ENCODE measurements at regions not wholly inside any gene's neighbourhood (a gene's known extent, or its start where the extent isn't known, plus 50 kb on each side); places are given as distances from the start of the nearest gene placed in this dataset.

DNA sequence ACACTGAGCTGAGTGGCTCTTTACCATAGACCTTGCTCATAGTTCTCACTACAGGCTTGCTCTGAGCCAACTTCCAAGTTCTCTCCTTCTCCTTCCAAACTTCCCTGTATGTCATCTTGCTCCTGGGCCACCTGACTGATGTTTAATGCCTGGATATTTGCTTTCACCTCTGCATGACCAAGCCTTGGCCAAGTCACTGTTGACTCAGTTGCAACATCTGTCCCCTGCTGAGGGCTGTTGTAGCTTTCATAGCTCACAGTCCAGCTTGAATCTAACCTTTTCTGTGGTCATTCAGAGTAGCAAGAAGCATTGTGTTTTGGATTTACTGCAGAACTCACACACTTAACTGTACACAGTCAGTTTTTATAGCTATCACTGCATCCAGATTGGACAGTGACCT, 171.8 kb upstream of the ROPN1 start:
- H3K36me3 ChIP-seq (ENCODE audit: insufficient read depth, low read length) = no peaks in the 10 kb centered on the region
- no peak overlapping the region for H3K9ac ChIP-seq (ENCODE audit: low read depth, low read length, poor library complexity, severe bottlenecking)
- no peaks in the 10 kb centered on the region for H3K9me3 ChIP-seq (ENCODE audit: insufficient read depth, low read depth, low read length)
- H3K9me2 ChIP-seq (replicated peaks; ENCODE audit: low read depth, low read length) = no peaks in the 10 kb centered on the region
- no peak overlapping the region for H3K4me2 ChIP-seq (ENCODE audit: low read depth, low read length, poor library complexity, severe bottlenecking)
- no peak overlapping the region for H2AFZ ChIP-seq (ENCODE audit: low read length)
- no peaks in the 10 kb centered on the region for H3F3A ChIP-seq (ENCODE audit: low read depth)
- no peak overlapping the region for H3K4me3 ChIP-seq (ENCODE audit: low read length, poor library complexity, severe bottlenecking)
- no peaks in the 10 kb centered on the region for H3K27me3 ChIP-seq (ENCODE audit: insufficient read depth, low read length, poor library complexity, severe bottlenecking)
- peaks cover 26% of the 10 kb centered on the region for H3K4me1 ChIP-seq (ENCODE audit: insufficient read depth, low read length, poor library complexity, severe bottlenecking)
- no peaks in the 10 kb centered on the region for H3K79me2 ChIP-seq (ENCODE audit: insufficient read depth, low read length)
- H4K20me1 ChIP-seq (ENCODE audit: insufficient read depth, low read length, poor library complexity, severe bottlenecking) = no peaks in the 10 kb centered on the region
- TF ChIP-seq EZH2phosphoT487 (IDR thresholded peaks at IDR 0.05; ENCODE audit: borderline replicate concordance) = no peak
- TF ChIP-seq, protein P1, sequence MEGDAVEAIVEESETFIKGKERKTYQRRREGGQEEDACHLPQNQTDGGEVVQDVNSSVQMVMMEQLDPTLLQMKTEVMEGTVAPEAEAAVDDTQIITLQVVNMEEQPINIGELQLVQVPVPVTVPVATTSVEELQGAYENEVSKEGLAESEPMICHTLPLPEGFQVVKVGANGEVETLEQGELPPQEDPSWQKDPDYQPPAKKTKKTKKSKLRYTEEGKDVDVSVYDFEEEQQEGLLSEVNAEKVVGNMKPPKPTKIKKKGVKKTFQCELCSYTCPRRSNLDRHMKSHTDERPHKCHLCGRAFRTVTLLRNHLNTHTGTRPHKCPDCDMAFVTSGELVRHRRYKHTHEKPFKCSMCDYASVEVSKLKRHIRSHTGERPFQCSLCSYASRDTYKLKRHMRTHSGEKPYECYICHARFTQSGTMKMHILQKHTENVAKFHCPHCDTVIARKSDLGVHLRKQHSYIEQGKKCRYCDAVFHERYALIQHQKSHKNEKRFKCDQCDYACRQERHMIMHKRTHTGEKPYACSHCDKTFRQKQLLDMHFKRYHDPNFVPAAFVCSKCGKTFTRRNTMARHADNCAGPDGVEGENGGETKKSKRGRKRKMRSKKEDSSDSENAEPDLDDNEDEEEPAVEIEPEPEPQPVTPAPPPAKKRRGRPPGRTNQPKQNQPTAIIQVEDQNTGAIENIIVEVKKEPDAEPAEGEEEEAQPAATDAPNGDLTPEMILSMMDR (conservative IDR thresholded peaks at IDR 0.05; ENCODE audit: low read length) = no peak

DNA sequence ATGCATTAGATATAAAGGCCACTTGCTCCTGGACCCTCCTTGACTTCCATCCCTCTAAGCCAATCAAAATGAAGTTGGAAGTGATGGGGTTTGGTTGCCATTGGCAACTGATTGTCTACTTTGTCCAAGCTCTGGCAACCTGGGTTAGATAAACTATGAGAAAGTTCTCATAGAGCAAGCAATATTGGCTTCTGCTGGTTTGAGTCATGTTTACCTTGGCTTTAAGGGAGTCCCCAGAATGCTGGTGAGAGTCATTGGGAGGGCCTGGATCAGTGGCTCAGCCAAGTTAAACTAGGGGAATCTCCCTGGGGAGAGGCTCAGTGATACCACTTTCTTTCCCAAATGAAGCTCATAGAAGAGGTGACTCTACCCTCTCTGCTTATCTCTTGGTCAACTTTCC, 176.3 kb upstream of the ROPN1 start:
- H3K9me3 ChIP-seq (ENCODE audit: insufficient read depth, low read depth, low read length) = no peaks in the 10 kb centered on the region
- no peaks in the 10 kb centered on the region for H3K79me2 ChIP-seq (ENCODE audit: insufficient read depth, low read length)
- H3K27me3 ChIP-seq (ENCODE audit: insufficient read depth, low read length, poor library complexity, severe bottlenecking) = no peaks in the 10 kb centered on the region
- no peak overlapping the region for H2AFZ ChIP-seq (ENCODE audit: low read length)
- H3K9me2 ChIP-seq (replicated peaks; ENCODE audit: low read depth, low read length) = no peaks in the 10 kb centered on the region
- H3K4me3 ChIP-seq (ENCODE audit: low read length, poor library complexity, severe bottlenecking) = no peak overlapping the region
- H3K9ac ChIP-seq (ENCODE audit: low read depth, low read length, poor library complexity, severe bottlenecking) = no peak overlapping the region
- H4K20me1 ChIP-seq (ENCODE audit: insufficient read depth, low read length, poor library complexity, severe bottlenecking) = no peaks in the 10 kb centered on the region
- TF ChIP-seq EZH2phosphoT487 (IDR thresholded peaks at IDR 0.05; ENCODE audit: borderline replicate concordance) = no peak
- TF ChIP-seq, protein P1 (conservative IDR thresholded peaks at IDR 0.05; ENCODE audit: low read length) = no peak
- no peaks in the 10 kb centered on the region for H3F3A ChIP-seq (ENCODE audit: low read depth)
- H3K4me2 ChIP-seq (ENCODE audit: low read depth, low read length, poor library complexity, severe bottlenecking) = no peak overlapping the region
- H3K4me1 ChIP-seq (ENCODE audit: insufficient read depth, low read length, poor library complexity, severe bottlenecking) = peaks cover 9% of the 10 kb centered on the region
- H3K36me3 ChIP-seq (ENCODE audit: insufficient read depth, low read length) = no peaks in the 10 kb centered on the region

DNA sequence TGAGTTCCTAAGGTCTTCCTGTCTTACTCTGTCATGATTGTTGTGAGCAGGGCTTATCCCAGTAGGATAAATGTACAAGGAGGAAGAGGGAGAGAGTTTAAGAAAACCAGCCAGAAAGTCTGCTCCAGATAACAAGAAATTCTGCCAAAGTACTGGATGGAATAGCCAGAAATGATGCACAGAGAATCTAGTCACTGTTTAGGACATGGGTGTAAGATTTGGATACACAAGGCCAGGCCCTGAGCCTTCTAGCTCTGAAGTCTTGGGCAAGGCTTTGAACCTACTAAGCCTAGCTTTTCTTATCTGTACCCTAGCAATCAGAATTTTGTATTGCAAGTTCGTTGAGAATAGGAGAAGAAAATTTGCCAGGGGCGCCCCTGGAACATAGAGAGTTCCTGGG, 180.4 kb upstream of the ROPN1 start:
- no peaks in the 10 kb centered on the region for H4K20me1 ChIP-seq (ENCODE audit: insufficient read depth, low read length, poor library complexity, severe bottlenecking)
- no peaks in the 10 kb centered on the region for H3K36me3 ChIP-seq (ENCODE audit: insufficient read depth, low read length)
- H3K4me2 ChIP-seq (ENCODE audit: low read depth, low read length, poor library complexity, severe bottlenecking) = no peak overlapping the region
- H3K9me2 ChIP-seq (replicated peaks; ENCODE audit: low read depth, low read length) = no peaks in the 10 kb centered on the region
- no peaks in the 10 kb centered on the region for H3K27me3 ChIP-seq (ENCODE audit: insufficient read depth, low read length, poor library complexity, severe bottlenecking)
- H3F3A ChIP-seq (ENCODE audit: low read depth) = no peaks in the 10 kb centered on the region
- no peaks in the 10 kb centered on the region for H3K9me3 ChIP-seq (ENCODE audit: insufficient read depth, low read depth, low read length)
- no peaks in the 10 kb centered on the region for H3K79me2 ChIP-seq (ENCODE audit: insufficient read depth, low read length)
- no peak overlapping the region for H2AFZ ChIP-seq (ENCODE audit: low read length)
- no peak overlapping the region for H3K9ac ChIP-seq (ENCODE audit: low read depth, low read length, poor library complexity, severe bottlenecking)
- H3K4me3 ChIP-seq (ENCODE audit: low read length, poor library complexity, severe bottlenecking) = no peak overlapping the region
- TF ChIP-seq, protein P1 (conservative IDR thresholded peaks at IDR 0.05; ENCODE audit: low read length) = no peak
- TF ChIP-seq EZH2phosphoT487 (IDR thresholded peaks at IDR 0.05; ENCODE audit: borderline replicate concordance) = no peak
- no peaks in the 10 kb centered on the region for H3K4me1 ChIP-seq (ENCODE audit: insufficient read depth, low read length, poor library complexity, severe bottlenecking)

Data from Loucy (cell line).